Vagina (tissue), 2 donors: ENCODE measurements at regions not wholly inside any gene's neighbourhood (a gene's known extent, or its start where the extent isn't known, plus 50 kb on each side); places are given as distances from the start of the nearest gene placed in this dataset.
"Not testable (repeated sequence)": the region's sequence is repeated elsewhere in the genome, so short reads cannot be mapped to it uniquely, and the experiment has no call there.

Experiments used
- DNase-seq, 2 donors: peaks; one replicate each; pipeline ENCODE4 v3.0.0-alpha.2; 2017; ENCODE audit errors: extremely low spot score in 2 of 2
- H3K27ac ChIP-seq: fragments of 200-600 bp; sonication (generic); one replicate; pipeline ENCODE4 v1.5.1; 2019
- H3K27me3 ChIP-seq: fragments of 200-600 bp; sonication (generic); one replicate; pipeline ENCODE4 v1.5.1; 2019
- H3K36me3 ChIP-seq, 2 donors: fragments of 200-600 bp; sonication (generic); one replicate each; pipeline ENCODE4 v1.5.1; 2017 to 2019
- H3K4me1 ChIP-seq: fragments of 200-600 bp; sonication (generic); one replicate; pipeline ENCODE4 v1.5.1; 2019
- H3K4me3 ChIP-seq, 2 donors: fragments of 200-600 bp; sonication (generic); 1 replicate in 1 of 2; 2 replicates in 1 of 2; pipeline ENCODE4 v1.5.1; 2016 to 2019
- H3K9me3 ChIP-seq: fragments of 200-600 bp; sonication (generic); one replicate; pipeline ENCODE4 v1.5.1; 2019
- POLR2A ChIP-seq, 2 donors: fragments of 450-650 bp; IDR thresholded peaks; one replicate each; pipeline ENCODE4 v1.6.1; 2017; ENCODE audit warnings: antibody characterized with exemption in 2 of 2, mild to moderate bottlenecking in 2 of 2, moderate library complexity in 2 of 2
- POLR2AphosphoS5 ChIP-seq, 2 donors: sonication (generic); formaldehyde crosslinking; IDR thresholded peaks; one replicate each; pipeline ENCODE4 v1.9.0; 2017; ENCODE audit warnings: antibody characterized with exemption in 2 of 2, mild to moderate bottlenecking in 2 of 2, low read depth in 1 of 2; ENCODE audit not compliant: insufficient read depth in 1 of 2
- intact Hi-C: fragments of 100-400 bp; cut with DNase I; formaldehyde crosslinking; loops from one replicate; pipeline ENCODE4 v1.15.1; 2023
- TF ChIP-seq, protein P1 (sequence below), 3 experiments: fragments of 450-650 bp in 2 of 3; fragments of 200-600 bp in 1 of 3; sonication (generic) in 1 of 3; IDR thresholded peaks; one replicate each; pipeline ENCODE4 v1.5.1; 2017 to 2019; ENCODE audit warnings: antibody characterized with exemption in 3 of 3, mild to moderate bottlenecking in 2 of 3, moderate library complexity in 2 of 3

DNA sequence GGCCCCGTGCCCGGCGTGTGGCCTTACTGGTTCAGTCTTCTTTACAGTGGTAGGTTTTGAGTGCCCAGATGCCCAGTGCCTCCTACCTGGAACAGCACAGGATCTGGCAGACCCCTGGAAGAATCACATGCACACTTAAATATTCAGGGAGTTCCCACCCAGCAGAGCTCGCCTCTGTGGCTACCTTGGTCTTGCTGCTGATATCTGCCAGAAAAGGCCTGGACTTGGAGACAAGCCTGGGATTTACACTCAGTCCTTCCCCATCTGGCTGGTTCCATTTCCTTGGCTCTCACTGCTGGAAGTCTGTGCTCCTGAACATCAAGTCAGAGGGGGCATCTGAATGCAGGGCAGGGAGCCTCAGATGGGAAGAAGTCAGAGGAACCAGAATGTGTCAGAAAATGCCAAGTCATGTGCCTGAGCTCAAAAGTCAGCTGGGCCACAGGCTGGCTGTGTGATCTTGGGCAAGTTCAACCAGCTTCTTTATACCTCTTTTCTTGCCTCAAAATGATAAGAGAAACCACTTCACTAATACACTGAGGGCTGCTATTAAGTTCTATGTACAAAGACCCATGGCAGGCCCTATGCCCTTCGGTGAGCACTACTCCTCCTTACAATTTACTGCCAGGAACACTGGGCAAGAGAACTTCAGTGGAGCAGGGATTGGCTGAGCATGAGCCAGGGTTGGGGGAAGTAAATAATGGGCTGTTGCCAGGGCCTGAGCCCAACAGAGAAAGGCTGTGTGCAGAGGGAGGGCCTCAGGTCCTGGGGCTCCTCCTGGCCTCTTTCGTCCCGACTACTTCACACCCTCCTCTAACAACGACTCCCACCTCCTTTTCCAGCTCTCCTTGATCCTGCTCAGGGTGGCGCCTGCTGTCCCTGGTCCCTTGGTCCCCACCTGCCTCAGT lies 135.9 kb downstream of the GPCPD1 start:
- intact Hi-C loops: no loop called here
- no peak overlapping the region for H3K4me3 ChIP-seq
- peak in 1 of 2 donors; percentile 69 for DNase-seq
- no peaks in the 10 kb centered on the region for H3K4me1 ChIP-seq
- no peaks in the 10 kb centered on the region for H3K27me3 ChIP-seq
- no peak for TF ChIP-seq POLR2AphosphoS5 (IDR thresholded peaks at IDR 0.05; ENCODE audit: insufficient read depth in 1 of 2, low read depth in 1 of 2)
- TF ChIP-seq, protein P1, sequence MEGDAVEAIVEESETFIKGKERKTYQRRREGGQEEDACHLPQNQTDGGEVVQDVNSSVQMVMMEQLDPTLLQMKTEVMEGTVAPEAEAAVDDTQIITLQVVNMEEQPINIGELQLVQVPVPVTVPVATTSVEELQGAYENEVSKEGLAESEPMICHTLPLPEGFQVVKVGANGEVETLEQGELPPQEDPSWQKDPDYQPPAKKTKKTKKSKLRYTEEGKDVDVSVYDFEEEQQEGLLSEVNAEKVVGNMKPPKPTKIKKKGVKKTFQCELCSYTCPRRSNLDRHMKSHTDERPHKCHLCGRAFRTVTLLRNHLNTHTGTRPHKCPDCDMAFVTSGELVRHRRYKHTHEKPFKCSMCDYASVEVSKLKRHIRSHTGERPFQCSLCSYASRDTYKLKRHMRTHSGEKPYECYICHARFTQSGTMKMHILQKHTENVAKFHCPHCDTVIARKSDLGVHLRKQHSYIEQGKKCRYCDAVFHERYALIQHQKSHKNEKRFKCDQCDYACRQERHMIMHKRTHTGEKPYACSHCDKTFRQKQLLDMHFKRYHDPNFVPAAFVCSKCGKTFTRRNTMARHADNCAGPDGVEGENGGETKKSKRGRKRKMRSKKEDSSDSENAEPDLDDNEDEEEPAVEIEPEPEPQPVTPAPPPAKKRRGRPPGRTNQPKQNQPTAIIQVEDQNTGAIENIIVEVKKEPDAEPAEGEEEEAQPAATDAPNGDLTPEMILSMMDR (IDR thresholded peaks at IDR 0.05): no peak
- no peak for TF ChIP-seq POLR2A (IDR thresholded peaks at IDR 0.05)
- no peaks in the 10 kb centered on the region for H3K9me3 ChIP-seq
- H3K36me3 ChIP-seq: no peaks in the 10 kb centered on the region
- H3K27ac ChIP-seq: no peak overlapping the region

DNA sequence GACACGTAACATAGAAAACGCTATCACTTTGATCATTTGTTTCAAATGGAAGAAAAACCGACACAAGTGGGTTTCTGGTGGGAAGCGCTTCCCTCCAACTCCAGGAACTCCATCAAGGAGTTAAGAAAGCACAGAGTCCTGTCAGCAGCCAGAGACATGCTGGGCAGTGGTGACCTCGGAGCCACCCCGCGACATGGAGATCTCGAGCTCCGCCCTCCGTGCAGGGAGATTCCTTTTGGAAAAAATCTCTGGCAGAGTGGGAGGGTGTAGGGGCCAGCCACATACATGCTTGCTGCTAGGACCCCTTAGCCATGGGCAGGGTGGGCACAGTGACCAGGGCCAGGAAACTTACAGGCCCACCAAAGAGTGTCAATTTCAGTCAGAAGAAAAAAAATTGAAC lies 138.9 kb downstream of the GPCPD1 start:
- H3K9me3 ChIP-seq, DNase-seq, intact Hi-C loops, H3K36me3 ChIP-seq, H3K27me3 ChIP-seq, H3K27ac ChIP-seq, H3K4me3 ChIP-seq, H3K4me1 ChIP-seq: not testable (repeated sequence)

DNA sequence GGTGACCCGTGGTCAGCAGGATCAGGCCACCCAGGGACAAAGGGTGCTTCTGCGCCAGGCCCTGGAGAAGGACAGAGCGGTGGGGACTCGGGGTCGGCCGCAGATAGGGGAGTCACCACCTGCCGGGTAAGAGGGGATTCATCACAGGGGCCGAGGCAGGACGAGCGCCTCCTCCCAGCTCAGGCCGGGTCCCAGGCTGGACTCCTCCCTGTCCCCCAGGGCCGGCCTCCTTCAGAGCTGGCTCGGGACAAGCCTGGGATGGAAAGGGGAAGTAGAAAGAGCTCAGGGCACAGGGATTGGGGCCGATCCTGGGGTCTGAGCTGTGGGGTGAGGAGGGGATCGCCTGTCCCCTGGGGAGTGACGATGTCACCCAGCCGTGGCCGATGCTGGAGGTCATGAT lies 139.4 kb downstream of the GPCPD1 start:
- H3K27ac ChIP-seq: no peak overlapping the region
- no peaks in the 10 kb centered on the region for H3K36me3 ChIP-seq
- H3K9me3 ChIP-seq: no peaks in the 10 kb centered on the region
- no peaks in the 10 kb centered on the region for H3K27me3 ChIP-seq
- DNase-seq: peak in 1 of 2 donors; percentile 71
- no peaks in the 10 kb centered on the region for H3K4me1 ChIP-seq
- no peak for TF ChIP-seq POLR2AphosphoS5 (IDR thresholded peaks at IDR 0.05; ENCODE audit: insufficient read depth in 1 of 2, low read depth in 1 of 2)
- TF ChIP-seq, protein P1 (IDR thresholded peaks at IDR 0.05): no peak
- no peak for TF ChIP-seq POLR2A (IDR thresholded peaks at IDR 0.05)
- no peak overlapping the region for H3K4me3 ChIP-seq
- intact Hi-C loops: no loop called here

DNA sequence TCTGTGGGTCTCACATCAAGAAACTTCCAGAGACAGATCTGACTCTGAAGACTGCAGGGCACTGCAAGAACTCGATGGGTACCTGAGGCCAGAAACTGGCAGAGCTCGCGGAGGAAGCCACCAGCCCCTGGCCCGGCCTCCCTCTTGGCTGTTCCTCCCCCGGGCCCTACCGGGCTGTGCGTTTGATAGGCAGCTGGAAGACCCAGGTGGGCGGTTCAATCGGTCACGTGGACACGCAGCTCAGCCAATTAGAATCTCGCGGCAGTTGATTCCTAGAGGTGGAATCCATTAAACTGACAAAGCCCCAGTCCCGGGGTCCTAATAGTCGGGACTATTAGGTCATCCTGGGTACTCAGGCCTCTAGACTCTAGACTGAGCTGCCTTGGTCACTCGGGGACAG lies 139.9 kb downstream of the GPCPD1 start:
- H3K9me3 ChIP-seq: no peaks in the 10 kb centered on the region

DNA sequence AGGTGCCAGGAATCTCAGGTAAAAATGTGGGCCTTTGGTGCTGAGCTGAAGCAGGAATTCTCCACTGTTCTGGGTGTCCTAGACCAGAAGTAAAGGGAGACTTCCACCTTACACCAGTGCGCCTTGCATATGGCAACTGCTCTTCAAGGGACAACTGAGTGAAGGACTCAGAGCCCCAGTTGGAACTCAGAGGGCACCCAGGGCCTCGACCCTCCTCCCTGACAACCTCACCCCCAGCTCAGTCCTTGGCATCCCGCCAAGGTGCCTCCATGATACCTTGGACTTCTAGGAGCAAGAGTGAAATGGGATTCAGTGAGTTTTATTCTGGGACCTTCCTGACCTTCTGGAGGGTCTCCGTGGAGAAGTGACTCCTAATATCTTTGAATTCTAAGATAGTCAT lies 140.3 kb downstream of the GPCPD1 start:
- no peaks in the 10 kb centered on the region for H3K36me3 ChIP-seq
- peak in 1 of 2 donors; percentile 71 for DNase-seq
- no peak overlapping the region for H3K27ac ChIP-seq
- TF ChIP-seq POLR2A (IDR thresholded peaks at IDR 0.05) (no peak), POLR2AphosphoS5 (IDR thresholded peaks at IDR 0.05; ENCODE audit: insufficient read depth in 1 of 2, low read depth in 1 of 2) (no peak)
- TF ChIP-seq, protein P1 (IDR thresholded peaks at IDR 0.05): no peak
- no peaks in the 10 kb centered on the region for H3K27me3 ChIP-seq
- H3K9me3 ChIP-seq: no peaks in the 10 kb centered on the region
- intact Hi-C loops: no loop called here
- no peaks in the 10 kb centered on the region for H3K4me1 ChIP-seq
- no peak overlapping the region for H3K4me3 ChIP-seq

More for the DNA sequence above, 139.9 kb downstream of the GPCPD1 start:
- Histone ChIP-seq H3K27me3 (no peaks in the 10 kb centered on the region), H3K27ac (no peak overlapping the region), H3K4me1 (no peaks in the 10 kb centered on the region), H3K4me3 (no peak overlapping the region), H3K36me3 (no peaks in the 10 kb centered on the region)
- TF ChIP-seq POLR2AphosphoS5 (IDR thresholded peaks at IDR 0.05; ENCODE audit: insufficient read depth in 1 of 2, low read depth in 1 of 2) (no peak), POLR2A (IDR thresholded peaks at IDR 0.05) (no peak)
- TF ChIP-seq, protein P1 (IDR thresholded peaks at IDR 0.05): no peak
- peak in 1 of 2 donors; percentile 64 for DNase-seq
- intact Hi-C loops: no loop called here
